ENCODE measurements at regions not wholly inside any gene's neighbourhood (a gene's known extent, or its start where the extent isn't known, plus 50 kb on each side); places are given as distances from the start of the nearest gene placed in this dataset.

GRCh38 chr18:29084120-29084519, 907.2 kb upstream of the CDH2 start:
- DNase-seq (ENCODE audit: low read depth in 2 of 2): no peak

- DNase-seq (ENCODE audit: low read depth in 2 of 2): no peak
Measured at GRCh38 chr18:29083545-29083944, 906.6 kb upstream of the CDH2 start.

GRCh38 chr18:29080946-29081345, 904.0 kb upstream of the CDH2 start:
- no peak for DNase-seq (ENCODE audit: low read depth in 2 of 2)

- no peak for DNase-seq (ENCODE audit: low read depth in 2 of 2)
Measured at GRCh38 chr18:29078273-29078672, 901.3 kb upstream of the CDH2 start.

- DNase-seq (ENCODE audit: low read depth in 2 of 2): no peak
Measured at GRCh38 chr18:29077344-29077743, 900.4 kb upstream of the CDH2 start.

GRCh38 chr18:29076645-29077044, 899.7 kb upstream of the CDH2 start:
- no peak for DNase-seq (ENCODE audit: low read depth in 2 of 2)

GRCh38 chr18:29074147-29074546, 897.2 kb upstream of the CDH2 start:
- DNase-seq (ENCODE audit: low read depth in 2 of 2): no peak

- DNase-seq (ENCODE audit: low read depth in 2 of 2): peak; percentile 1 to 4
Measured at GRCh38 chr18:29071869-29072268, 894.9 kb upstream of the CDH2 start.

GRCh38 chr18:29063346-29063745, 886.4 kb upstream of the CDH2 start:
- no peak for DNase-seq (ENCODE audit: low read depth in 2 of 2)

GRCh38 chr18:29062921-29063320, 886.0 kb upstream of the CDH2 start:
- no peak for DNase-seq (ENCODE audit: low read depth in 2 of 2)

- DNase-seq (ENCODE audit: low read depth in 2 of 2): no peak
Measured at GRCh38 chr18:29060349-29060748, 883.4 kb upstream of the CDH2 start.

- no peak for DNase-seq (ENCODE audit: low read depth in 2 of 2)
Measured at GRCh38 chr18:29057703-29058102, 880.8 kb upstream of the CDH2 start.

- DNase-seq (ENCODE audit: low read depth in 2 of 2): no peak
Measured at GRCh38 chr18:29056800-29057199, 879.9 kb upstream of the CDH2 start.

GRCh38 chr18:29041976-29042375, 865.0 kb upstream of the CDH2 start:
- DNase-seq (ENCODE audit: low read depth in 2 of 2): no peak

GRCh38 chr18:29034113-29034856, 857.4 kb upstream of the CDH2 start:
- no peak for DNase-seq (ENCODE audit: low read depth in 2 of 2)

GRCh38 chr18:29028560-29028959, 851.6 kb upstream of the CDH2 start:
- no peak for DNase-seq (ENCODE audit: low read depth in 2 of 2)

GRCh38 chr18:29018976-29019375, 842.0 kb upstream of the CDH2 start:
- no peak for DNase-seq (ENCODE audit: low read depth in 2 of 2)

- no peak for DNase-seq (ENCODE audit: low read depth in 2 of 2)
Measured at GRCh38 chr18:29012883-29013465, 836.0 kb upstream of the CDH2 start.

GRCh38 chr18:29012364-29012763, 835.4 kb upstream of the CDH2 start:
- no peak for DNase-seq (ENCODE audit: low read depth in 2 of 2)

GRCh38 chr18:29009250-29009803, 832.4 kb upstream of the CDH2 start:
- no peak for DNase-seq (ENCODE audit: low read depth in 2 of 2)

- no peak for DNase-seq (ENCODE audit: low read depth in 2 of 2)
Measured at GRCh38 chr18:29008809-29009208, 831.9 kb upstream of the CDH2 start.

- DNase-seq (ENCODE audit: low read depth in 2 of 2): no peak
Measured at GRCh38 chr18:29007986-29008654, 831.2 kb upstream of the CDH2 start.

GRCh38 chr18:29004921-29005320, 828.0 kb upstream of the CDH2 start:
- no peak for DNase-seq (ENCODE audit: low read depth in 2 of 2)
